ENCODE measurements at regions not wholly inside any gene's neighbourhood (a gene's known extent, or its start where the extent isn't known, plus 50 kb on each side); places are given as distances from the start of the nearest gene placed in this dataset.
"Not testable (repeated sequence)": the region's sequence is repeated elsewhere in the genome, so short reads cannot be mapped to it uniquely, and the experiment has no call there.

- no peak for DNase-seq (ENCODE audit: low read depth in 4 of 4, low spot score in 2 of 4)
Observed at GRCh38 chr5:2537378-2538145, 213.9 kb downstream of the IRX2 start.

DNA sequence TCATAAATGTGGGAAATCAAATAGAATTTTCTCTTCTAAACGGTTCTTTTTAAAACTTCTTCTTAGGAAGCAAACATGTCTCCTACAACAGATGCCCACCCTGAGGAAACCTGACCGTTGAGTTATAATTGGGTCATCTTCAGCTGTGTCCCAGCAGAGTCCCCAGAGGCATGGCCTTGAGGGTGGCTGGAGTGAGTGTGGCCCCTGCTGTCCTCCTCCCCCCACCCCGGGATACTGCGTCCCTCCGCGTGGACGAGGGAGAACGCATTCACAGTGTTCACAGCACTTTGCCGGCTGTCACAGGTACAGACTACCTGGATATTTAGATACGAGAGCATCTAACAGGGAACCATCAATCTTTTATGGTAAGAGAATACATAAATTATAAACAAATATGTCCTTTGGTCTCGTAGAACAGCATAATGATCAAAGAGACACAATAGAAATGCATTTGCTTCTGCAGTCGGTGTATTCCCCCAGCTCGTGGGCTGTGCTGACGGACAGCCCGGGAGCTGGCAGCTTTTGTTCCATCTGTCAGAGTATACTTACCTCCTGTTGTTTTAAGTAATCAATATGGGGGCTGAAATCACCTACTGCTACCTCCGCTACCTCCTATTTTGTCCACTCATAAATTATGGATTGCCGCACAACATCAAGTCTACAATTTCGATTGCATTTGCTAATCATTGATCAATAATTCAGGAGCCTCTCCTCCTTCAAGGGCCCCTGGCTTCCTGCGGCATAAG, 214.7 kb downstream of the IRX2 start:
- DNase-seq (ENCODE audit: low read depth in 4 of 4, low spot score in 2 of 4) = no peak

- no peak for DNase-seq (ENCODE audit: low read depth in 4 of 4, low spot score in 2 of 4)
Observed at GRCh38 chr5:2534970-2535369, 216.5 kb downstream of the IRX2 start.

DNA sequence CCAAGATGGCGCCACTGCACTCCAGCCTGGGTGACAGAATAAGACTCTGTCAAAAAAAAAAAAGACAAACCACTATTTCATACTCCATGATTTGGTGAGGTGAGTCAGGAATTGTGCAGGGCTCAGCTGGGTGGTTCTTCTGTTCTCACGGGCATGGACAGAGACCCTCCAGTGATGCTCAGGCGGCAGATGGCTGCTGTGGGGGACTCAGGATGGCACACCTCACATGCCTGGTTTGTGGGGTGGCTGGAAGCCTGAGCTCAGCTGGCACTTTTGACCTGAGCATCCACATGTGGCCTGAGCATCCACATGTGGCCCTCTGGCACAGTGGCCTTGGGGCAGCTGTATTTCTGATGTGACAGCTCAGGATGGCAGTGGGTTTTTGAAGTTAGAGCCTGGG, 217.2 kb downstream of the IRX2 start:
- DNase-seq (ENCODE audit: low read depth in 4 of 4, low spot score in 2 of 4) = no peak

GRCh38 chr5:2533848-2534247, 217.6 kb downstream of the IRX2 start:
- DNase-seq (ENCODE audit: low read depth in 4 of 4, low spot score in 2 of 4) = not testable (repeated sequence)

- no peak for DNase-seq (ENCODE audit: low read depth in 4 of 4, low spot score in 2 of 4)
Observed at GRCh38 chr5:2532809-2533208, 218.7 kb downstream of the IRX2 start.

GRCh38 chr5:2531318-2531717, 220.2 kb downstream of the IRX2 start:
- no peak for DNase-seq (ENCODE audit: low read depth in 4 of 4, low spot score in 2 of 4)

DNA sequence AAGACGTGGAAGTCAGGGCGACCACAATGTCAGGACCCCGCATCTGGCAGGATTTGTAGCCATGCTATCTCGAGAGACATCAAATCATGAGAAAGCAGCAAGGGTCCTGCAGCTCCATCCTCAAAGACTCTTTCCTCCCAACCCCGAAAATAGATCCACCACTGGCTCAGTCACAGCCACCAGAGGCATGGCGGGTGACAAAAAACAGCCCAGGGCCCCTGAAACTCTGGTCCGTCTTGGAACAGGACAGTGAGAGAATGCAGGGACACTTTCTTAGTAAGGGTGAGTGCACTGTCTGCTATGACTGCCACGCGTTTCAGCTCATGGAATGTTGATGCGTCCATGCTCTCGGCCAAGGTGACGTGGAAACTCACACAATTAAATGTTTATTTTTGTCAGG, 220.9 kb downstream of the IRX2 start:
- DNase-seq (ENCODE audit: low read depth in 4 of 4, low spot score in 2 of 4) = no peak

GRCh38 chr5:2529371-2530092, 221.9 kb downstream of the IRX2 start:
- DNase-seq (ENCODE audit: low read depth in 4 of 4, low spot score in 2 of 4) = no peak

DNA sequence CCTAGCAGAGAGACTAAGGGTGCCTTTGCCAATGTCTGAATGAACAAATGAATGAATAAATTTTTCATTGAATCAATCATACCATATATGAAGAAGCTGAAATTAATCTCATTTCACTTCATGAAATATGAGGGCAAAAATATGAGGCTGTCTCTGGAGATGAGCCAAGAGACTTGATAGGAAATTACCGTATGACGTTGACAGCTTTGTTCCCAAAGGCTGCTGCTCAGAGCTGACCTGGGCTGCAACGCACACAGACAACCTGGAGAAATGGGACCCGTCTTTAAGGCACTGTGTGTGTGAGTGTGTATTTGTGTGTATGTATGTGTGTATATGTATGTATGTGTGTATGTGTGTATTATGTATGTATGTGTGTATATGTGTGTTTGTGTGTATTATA, 226.1 kb downstream of the IRX2 start:
- no peak for DNase-seq (ENCODE audit: low read depth in 4 of 4, low spot score in 2 of 4)

GRCh38 chr5:2524620-2525019, 226.9 kb downstream of the IRX2 start:
- DNase-seq (ENCODE audit: low read depth in 4 of 4, low spot score in 2 of 4) = no peak

DNA sequence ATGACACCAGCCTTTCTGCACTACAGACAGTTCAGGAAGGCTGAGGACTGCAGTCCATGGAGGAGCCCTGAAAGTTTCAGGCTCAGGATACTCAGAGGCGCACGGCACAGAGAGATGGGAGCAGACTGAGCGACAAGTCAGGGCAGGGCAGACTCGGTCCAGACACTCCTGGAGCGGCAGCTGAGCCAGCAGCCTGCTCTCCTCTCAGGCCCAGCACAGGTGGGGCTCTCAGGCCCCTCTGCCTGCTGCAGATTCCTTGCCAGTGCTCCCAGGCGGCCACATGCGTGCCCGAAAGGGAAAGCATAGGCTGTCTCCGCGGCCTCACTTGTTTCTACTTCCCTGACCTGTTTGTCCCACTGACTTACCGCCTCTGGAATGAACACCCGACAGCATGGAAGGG, 228.3 kb downstream of the IRX2 start:
- no peak for DNase-seq (ENCODE audit: low read depth in 4 of 4, low spot score in 2 of 4)

- DNase-seq (ENCODE audit: low read depth in 4 of 4, low spot score in 2 of 4) = no peak
Observed at GRCh38 chr5:2522372-2522771, 229.1 kb downstream of the IRX2 start.

GRCh38 chr5:2519153-2519552, 232.3 kb downstream of the IRX2 start:
- DNase-seq (ENCODE audit: low read depth in 4 of 4, low spot score in 2 of 4) = no peak

DNA sequence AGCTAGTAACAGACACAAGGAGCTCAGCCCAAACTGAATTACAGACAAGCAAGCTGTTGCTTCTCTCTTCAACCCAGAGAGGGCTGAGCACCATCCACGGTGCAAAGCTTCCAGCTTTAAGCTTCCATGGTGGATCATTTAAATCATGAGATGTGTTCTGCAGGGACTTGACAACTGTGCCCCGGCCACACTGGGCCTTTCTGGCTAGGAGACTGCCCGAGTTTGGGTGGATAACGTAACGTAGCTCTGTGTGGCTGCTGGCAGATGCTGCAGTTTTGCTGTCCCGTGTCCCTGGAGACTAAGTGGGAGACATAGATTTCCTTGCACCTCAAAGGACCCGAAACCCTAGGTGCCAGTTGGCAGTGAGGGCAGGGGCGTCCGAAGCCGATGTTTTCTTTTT, 234.0 kb downstream of the IRX2 start:
- DNase-seq (ENCODE audit: low read depth in 4 of 4, low spot score in 2 of 4) = no peak

- no peak for DNase-seq (ENCODE audit: low read depth in 4 of 4, low spot score in 2 of 4)
Observed at GRCh38 chr5:2515180-2515764, 236.2 kb downstream of the IRX2 start.

- no peak for DNase-seq (ENCODE audit: low read depth in 4 of 4, low spot score in 2 of 4)
Observed at GRCh38 chr5:2514484-2514883, 237.0 kb downstream of the IRX2 start.

DNA sequence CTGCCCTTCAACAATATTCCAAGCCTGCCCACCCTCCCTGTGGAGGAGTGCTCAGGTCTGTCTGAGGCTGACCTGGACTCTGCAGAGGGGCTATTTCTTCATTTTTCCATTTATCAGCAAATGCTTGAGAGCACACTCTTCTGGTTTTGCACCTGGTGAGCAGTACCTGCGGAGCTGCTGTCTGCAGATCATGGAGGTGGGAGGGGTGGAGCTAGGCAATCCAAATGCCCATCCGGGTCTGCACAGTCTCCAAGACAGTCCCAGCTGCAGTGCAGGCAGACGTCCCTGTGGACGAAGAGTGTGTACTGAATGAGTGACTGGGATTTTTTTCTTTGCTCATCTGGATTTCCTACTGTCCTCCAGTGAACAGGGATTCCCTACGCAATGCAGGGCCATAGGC, 239.8 kb downstream of the IRX2 start:
- DNase-seq (ENCODE audit: low read depth in 4 of 4, low spot score in 2 of 4) = no peak

DNA sequence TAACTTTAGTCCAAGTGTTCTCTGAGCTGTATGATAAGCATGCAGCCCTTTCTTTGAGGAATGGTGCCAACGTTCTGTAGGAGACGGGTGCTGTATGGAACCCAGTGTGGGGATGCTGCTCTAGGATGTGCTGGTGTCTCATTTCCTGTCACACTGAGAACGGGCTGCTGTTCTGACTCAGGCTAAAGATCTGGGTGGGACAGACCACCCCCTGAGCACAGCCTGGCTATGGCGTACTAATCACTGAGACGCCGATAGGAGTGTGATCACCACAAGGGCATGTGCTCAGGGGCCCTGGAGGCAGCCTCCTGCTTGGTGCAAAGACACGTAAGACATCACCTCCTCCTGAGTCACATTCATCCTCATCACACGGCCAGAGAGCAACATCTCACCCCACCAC, 240.4 kb downstream of the IRX2 start:
- no peak for DNase-seq (ENCODE audit: low read depth in 4 of 4, low spot score in 2 of 4)

DNA sequence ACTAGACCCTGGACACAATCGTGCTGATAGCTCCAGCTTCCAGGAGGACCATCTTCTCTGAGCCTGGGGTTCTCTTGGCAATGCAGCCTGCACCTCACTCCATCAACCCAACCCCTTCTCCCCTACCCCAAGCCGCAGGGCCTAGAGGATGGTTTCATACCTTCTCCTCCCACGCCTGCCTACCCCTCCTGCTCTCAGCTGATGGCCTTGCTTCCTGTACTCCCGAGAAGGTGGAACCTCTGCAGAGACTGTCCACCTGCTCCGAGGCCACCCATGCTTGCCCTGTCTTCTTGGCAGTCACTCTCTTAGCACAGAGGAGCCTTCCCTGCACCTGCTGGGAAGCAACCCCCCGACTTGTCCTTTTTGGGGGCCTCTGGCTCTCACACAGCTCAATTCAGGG, 241.9 kb downstream of the IRX2 start:
- no peak for DNase-seq (ENCODE audit: low read depth in 4 of 4, low spot score in 2 of 4)

- DNase-seq (ENCODE audit: low read depth in 4 of 4, low spot score in 2 of 4) = no peak
Observed at GRCh38 chr5:2508514-2508913, 243.0 kb downstream of the IRX2 start.

Measured in left renal cortex interstitium (tissue), 4 donors.